ENCODE measurements at regions not wholly inside any gene's neighbourhood (a gene's known extent, or its start where the extent isn't known, plus 50 kb on each side); places are given as distances from the start of the nearest gene placed in this dataset.

DNA sequence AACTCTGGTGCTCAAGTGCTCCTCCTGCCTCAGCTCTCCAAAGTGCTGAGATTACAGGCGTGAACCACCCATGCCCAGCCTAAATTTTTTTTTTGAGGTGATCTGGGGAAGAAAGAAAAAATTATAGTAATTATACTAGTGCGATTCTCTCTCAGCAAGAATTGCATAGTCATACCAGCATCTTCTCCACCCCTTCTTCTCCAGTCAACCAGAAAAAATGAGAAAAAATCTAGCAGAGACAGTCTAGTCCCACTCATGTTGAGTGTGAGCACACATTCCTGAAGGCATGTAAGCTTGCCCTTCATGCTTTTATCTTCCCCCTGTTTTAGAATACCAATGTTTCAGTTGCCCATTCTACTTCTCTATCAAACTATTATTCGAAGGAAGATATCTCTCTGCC is 207.6 kb downstream of the S1PR1 start:
- TF ChIP-seq, protein P1, sequence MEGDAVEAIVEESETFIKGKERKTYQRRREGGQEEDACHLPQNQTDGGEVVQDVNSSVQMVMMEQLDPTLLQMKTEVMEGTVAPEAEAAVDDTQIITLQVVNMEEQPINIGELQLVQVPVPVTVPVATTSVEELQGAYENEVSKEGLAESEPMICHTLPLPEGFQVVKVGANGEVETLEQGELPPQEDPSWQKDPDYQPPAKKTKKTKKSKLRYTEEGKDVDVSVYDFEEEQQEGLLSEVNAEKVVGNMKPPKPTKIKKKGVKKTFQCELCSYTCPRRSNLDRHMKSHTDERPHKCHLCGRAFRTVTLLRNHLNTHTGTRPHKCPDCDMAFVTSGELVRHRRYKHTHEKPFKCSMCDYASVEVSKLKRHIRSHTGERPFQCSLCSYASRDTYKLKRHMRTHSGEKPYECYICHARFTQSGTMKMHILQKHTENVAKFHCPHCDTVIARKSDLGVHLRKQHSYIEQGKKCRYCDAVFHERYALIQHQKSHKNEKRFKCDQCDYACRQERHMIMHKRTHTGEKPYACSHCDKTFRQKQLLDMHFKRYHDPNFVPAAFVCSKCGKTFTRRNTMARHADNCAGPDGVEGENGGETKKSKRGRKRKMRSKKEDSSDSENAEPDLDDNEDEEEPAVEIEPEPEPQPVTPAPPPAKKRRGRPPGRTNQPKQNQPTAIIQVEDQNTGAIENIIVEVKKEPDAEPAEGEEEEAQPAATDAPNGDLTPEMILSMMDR (IDR thresholded peaks at IDR 0.05) = no peak
- no peak for TF ChIP-seq POLR2AphosphoS5 (IDR thresholded peaks at IDR 0.05)

Measured in suprapubic skin (tissue), 3 donors.